Vagina (tissue), 2 donors: ENCODE measurements at regions not wholly inside any gene's neighbourhood (a gene's known extent, or its start where the extent isn't known, plus 50 kb on each side); places are given as distances from the start of the nearest gene placed in this dataset.

Source experiments
- DNase-seq, 2 donors: peaks; one replicate each; pipeline ENCODE4 v3.0.0-alpha.2; 2017; ENCODE audit errors: extremely low spot score in 2 of 2
- H3K27ac ChIP-seq: fragments of 200-600 bp; sonication (generic); one replicate; pipeline ENCODE4 v1.5.1; 2019
- H3K27me3 ChIP-seq: fragments of 200-600 bp; sonication (generic); one replicate; pipeline ENCODE4 v1.5.1; 2019
- H3K36me3 ChIP-seq, 2 donors: fragments of 200-600 bp; sonication (generic); one replicate each; pipeline ENCODE4 v1.5.1; 2017 to 2019
- H3K4me1 ChIP-seq: fragments of 200-600 bp; sonication (generic); one replicate; pipeline ENCODE4 v1.5.1; 2019
- H3K4me3 ChIP-seq, 2 donors: fragments of 200-600 bp; sonication (generic); 1 replicate in 1 of 2; 2 replicates in 1 of 2; pipeline ENCODE4 v1.5.1; 2016 to 2019
- H3K9me3 ChIP-seq: fragments of 200-600 bp; sonication (generic); one replicate; pipeline ENCODE4 v1.5.1; 2019
- POLR2A ChIP-seq, 2 donors: fragments of 450-650 bp; IDR thresholded peaks; one replicate each; pipeline ENCODE4 v1.6.1; 2017; ENCODE audit warnings: antibody characterized with exemption in 2 of 2, mild to moderate bottlenecking in 2 of 2, moderate library complexity in 2 of 2
- POLR2AphosphoS5 ChIP-seq, 2 donors: sonication (generic); formaldehyde crosslinking; IDR thresholded peaks; one replicate each; pipeline ENCODE4 v1.9.0; 2017; ENCODE audit warnings: antibody characterized with exemption in 2 of 2, mild to moderate bottlenecking in 2 of 2, low read depth in 1 of 2; ENCODE audit not compliant: insufficient read depth in 1 of 2
- intact Hi-C: fragments of 100-400 bp; cut with DNase I; formaldehyde crosslinking; loops from one replicate; pipeline ENCODE4 v1.15.1; 2023
- TF ChIP-seq, protein P1 (sequence below), 3 experiments: fragments of 450-650 bp in 2 of 3; fragments of 200-600 bp in 1 of 3; sonication (generic) in 1 of 3; IDR thresholded peaks; one replicate each; pipeline ENCODE4 v1.5.1; 2017 to 2019; ENCODE audit warnings: antibody characterized with exemption in 3 of 3, mild to moderate bottlenecking in 2 of 3, moderate library complexity in 2 of 3

DNA sequence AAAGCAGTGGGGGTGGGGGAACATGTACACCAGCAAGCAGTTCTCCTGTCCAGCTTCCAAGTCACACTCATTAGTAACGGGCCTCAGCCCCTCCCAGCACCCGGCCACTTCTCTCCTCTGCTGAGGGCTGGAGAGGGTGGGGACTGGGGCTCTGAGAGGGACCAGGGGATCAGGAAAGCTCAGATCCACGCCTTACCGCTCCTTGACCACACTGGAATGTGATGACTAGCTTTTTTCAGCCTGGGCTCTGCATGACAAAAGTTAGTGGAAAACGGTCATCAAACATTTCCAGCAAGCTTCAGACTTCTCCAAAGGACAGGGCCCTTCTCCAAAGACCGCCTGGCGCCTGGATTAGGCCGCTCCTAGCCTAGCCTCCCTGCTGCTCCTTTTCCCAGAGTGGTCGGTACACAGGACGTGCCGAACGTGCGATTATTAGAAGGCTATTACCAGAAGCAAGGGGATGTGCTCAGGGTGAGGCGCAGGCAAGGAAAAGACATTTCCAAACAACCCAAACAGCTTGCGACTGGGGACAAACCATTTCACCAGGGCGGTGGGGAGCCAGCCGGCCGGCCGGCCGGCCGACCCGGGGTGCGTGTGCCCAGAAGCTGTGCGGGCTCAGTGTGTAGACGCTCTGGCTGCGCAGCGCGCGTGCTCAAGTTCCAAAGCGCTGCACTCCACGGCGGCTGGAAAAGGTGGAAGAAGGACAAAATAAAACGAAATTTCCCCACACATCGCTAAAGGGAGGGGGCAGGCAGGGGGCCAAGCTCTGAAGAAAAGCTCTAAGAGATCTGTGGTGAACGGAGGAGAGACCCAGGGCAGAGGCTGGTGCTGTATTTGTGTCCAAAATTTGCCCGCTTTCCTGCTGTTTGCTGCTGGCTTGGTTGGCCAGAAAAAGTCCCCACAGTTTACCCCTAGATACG is 51.0 kb upstream of the SSR3 start:
- DNase-seq: no peak
- Histone ChIP-seq H3K27ac (peak overlapping the region; percentile 65), H3K9me3 (no peaks in the 10 kb centered on the region), H3K4me3 (peak overlapping the region; percentile 41 to 52), H3K4me1 (peaks cover 22% of the 10 kb centered on the region), H3K36me3 (no peaks in the 10 kb centered on the region), H3K27me3 (no peaks in the 10 kb centered on the region)
- intact Hi-C loops: no loop called here
- TF ChIP-seq POLR2A (IDR thresholded peaks at IDR 0.05) (no peak), POLR2AphosphoS5 (IDR thresholded peaks at IDR 0.05; ENCODE audit: insufficient read depth in 1 of 2, low read depth in 1 of 2) (peak in 1 of 2 donors; percentile 10)
- TF ChIP-seq, protein P1, sequence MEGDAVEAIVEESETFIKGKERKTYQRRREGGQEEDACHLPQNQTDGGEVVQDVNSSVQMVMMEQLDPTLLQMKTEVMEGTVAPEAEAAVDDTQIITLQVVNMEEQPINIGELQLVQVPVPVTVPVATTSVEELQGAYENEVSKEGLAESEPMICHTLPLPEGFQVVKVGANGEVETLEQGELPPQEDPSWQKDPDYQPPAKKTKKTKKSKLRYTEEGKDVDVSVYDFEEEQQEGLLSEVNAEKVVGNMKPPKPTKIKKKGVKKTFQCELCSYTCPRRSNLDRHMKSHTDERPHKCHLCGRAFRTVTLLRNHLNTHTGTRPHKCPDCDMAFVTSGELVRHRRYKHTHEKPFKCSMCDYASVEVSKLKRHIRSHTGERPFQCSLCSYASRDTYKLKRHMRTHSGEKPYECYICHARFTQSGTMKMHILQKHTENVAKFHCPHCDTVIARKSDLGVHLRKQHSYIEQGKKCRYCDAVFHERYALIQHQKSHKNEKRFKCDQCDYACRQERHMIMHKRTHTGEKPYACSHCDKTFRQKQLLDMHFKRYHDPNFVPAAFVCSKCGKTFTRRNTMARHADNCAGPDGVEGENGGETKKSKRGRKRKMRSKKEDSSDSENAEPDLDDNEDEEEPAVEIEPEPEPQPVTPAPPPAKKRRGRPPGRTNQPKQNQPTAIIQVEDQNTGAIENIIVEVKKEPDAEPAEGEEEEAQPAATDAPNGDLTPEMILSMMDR (IDR thresholded peaks at IDR 0.05): no peak

DNA sequence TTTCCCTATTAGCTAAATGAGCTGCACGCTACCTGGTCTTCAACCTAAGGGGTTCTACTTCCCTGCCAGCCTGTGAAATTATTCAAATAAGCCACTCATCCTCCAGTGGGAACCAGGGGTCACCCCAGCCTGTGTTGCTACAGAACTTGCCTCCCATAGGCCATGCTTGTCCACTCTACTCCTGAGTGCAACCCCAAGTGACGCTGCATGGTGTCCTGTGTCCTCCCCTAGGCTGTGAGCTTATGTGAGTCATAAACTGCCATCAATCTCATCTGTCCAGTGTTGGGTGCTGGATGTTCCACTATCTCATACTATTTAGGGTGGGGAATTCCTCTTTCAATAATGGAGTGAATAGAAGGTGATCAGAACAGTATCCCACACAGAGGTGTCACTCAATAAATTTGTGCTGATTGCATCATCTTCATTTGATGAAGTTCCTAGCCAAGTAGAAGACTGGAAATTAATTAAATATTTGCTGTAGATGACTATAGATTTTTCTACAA is 49.8 kb upstream of the SSR3 start:
- no peaks in the 10 kb centered on the region for H3K36me3 ChIP-seq
- no peak for TF ChIP-seq POLR2A (IDR thresholded peaks at IDR 0.05)
- intact Hi-C loops: no loop called here
- no peak for DNase-seq
- peaks cover 22% of the 10 kb centered on the region for H3K4me1 ChIP-seq
- no peaks in the 10 kb centered on the region for H3K27me3 ChIP-seq
- no peak overlapping the region for H3K27ac ChIP-seq
- H3K4me3 ChIP-seq: no peak overlapping the region
- H3K9me3 ChIP-seq: no peaks in the 10 kb centered on the region
